ENCODE measurements at regions not wholly inside any gene's neighbourhood (a gene's known extent, or its start where the extent isn't known, plus 50 kb on each side); places are given as distances from the start of the nearest gene placed in this dataset.
"Not testable (repeated sequence)": the region's sequence is repeated elsewhere in the genome, so short reads cannot be mapped to it uniquely, and the experiment has no call there.

DNA sequence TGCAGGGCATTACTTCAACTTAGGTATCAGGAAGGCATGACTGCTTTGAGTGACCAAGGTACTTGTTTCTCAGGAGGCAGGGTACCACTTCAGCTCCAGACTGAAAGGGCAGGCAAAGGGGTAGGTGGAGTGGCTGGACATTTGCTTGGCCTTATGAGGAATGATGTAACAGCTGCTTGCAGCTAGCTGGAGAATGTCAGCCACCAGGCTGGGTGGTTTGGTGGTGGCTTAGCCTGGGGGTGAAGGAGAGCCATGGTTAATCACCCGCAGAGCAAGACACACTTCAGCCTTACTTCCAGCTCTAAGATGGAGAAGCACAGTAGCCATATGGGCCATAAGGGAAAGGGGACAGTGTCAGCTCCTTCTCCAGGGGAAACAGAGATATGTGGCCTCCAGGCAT lies 146.1 kb downstream of the APIP start:
- TF ChIP-seq, protein P1, sequence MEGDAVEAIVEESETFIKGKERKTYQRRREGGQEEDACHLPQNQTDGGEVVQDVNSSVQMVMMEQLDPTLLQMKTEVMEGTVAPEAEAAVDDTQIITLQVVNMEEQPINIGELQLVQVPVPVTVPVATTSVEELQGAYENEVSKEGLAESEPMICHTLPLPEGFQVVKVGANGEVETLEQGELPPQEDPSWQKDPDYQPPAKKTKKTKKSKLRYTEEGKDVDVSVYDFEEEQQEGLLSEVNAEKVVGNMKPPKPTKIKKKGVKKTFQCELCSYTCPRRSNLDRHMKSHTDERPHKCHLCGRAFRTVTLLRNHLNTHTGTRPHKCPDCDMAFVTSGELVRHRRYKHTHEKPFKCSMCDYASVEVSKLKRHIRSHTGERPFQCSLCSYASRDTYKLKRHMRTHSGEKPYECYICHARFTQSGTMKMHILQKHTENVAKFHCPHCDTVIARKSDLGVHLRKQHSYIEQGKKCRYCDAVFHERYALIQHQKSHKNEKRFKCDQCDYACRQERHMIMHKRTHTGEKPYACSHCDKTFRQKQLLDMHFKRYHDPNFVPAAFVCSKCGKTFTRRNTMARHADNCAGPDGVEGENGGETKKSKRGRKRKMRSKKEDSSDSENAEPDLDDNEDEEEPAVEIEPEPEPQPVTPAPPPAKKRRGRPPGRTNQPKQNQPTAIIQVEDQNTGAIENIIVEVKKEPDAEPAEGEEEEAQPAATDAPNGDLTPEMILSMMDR (conservative IDR thresholded peaks at IDR 0.05), result no peak
- H3K27ac ChIP-seq, result no peak overlapping the region

DNA sequence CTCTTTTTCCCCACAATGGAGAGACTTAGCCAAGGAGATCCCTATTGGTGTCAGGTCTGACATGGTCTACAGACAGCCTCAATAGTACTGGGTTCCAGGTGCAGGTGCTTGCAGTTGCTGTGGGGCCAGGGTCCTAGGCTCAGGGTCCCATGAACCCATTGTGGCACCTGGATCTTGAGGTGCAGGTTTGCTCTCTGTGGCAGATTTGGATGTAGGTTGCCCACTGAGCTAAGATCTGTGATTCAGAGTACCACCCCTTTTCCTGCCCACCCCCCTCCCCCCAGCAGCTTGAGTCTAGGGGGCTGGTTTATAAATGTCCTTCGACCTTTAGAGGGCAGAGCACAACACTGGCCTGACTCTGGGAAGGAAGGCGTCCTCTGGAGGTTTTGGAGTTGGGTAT lies 147.0 kb downstream of the APIP start:
- no peak overlapping the region for H3K27ac ChIP-seq
- TF ChIP-seq, protein P1 (conservative IDR thresholded peaks at IDR 0.05), result no peak

- H3K27ac ChIP-seq, result not testable (repeated sequence)
Observed at GRCh38 chr11:34762625-34763024, 141.7 kb downstream of the EHF start.

GRCh38 chr11:34758262-34758661 lies 137.4 kb downstream of the EHF start:
- TF ChIP-seq, protein P1 (conservative IDR thresholded peaks at IDR 0.05), result no peak
- peak overlapping the region; percentile 61 for H3K27ac ChIP-seq

- H3K27ac ChIP-seq, result no peak overlapping the region
- TF ChIP-seq, protein P1 (conservative IDR thresholded peaks at IDR 0.05), result no peak
Observed at GRCh38 chr11:34757026-34757451, 136.1 kb downstream of the EHF start.

- H3K27ac ChIP-seq, result no peak overlapping the region
- TF ChIP-seq, protein P1 (conservative IDR thresholded peaks at IDR 0.05), result no peak
Observed at GRCh38 chr11:34756591-34756990, 135.7 kb downstream of the EHF start.

DNA sequence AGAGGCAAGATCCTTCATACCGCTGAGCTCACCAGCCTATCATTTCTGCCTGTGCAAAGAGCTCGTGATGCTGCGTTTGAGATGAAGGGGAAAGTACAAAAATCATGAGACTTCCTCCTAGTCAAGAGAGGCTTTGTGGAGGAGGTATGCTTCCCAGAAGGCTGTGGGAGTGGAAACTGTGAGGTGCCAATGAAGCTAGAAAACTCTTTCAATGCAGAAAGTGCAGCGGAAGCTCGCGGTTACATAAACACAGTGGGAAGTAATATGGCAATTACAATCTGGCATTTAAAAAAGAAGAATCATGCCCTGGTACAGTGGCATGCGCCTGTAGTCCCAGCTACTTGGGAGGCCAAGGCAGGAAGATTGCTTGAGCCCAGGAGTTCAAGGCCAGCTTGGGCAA lies 134.8 kb downstream of the EHF start:
- TF ChIP-seq, protein P1 (conservative IDR thresholded peaks at IDR 0.05), result no peak
- H3K27ac ChIP-seq, result no peak overlapping the region

- TF ChIP-seq, protein P1 (conservative IDR thresholded peaks at IDR 0.05), result no peak
- no peak overlapping the region for H3K27ac ChIP-seq
Observed at GRCh38 chr11:34754171-34754823, 133.4 kb downstream of the EHF start.

Measured in VCaP (cell line).